ENCODE measurements at regions not wholly inside any gene's neighbourhood (a gene's known extent, or its start where the extent isn't known, plus 50 kb on each side); places are given as distances from the start of the nearest gene placed in this dataset.

DNA sequence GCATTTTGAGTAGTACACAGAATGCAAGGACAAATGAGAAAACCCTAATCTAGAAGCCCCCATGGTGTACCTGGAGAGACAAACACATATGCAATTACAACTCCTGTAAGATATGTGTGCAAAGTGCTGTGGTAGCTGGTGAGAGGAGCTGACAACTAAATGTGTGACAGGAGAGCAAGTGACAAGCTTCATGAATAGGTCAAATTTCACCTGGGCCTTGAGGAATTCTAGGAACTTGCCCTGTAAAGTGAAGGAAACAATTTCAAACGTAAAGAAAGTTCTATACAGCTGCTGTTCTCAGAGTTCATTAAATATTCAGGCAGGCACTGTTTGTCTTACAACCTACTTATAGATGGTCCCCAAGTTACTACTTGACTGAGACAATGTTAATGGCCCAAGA, 437.0 kb downstream of the TUSC7 start:
- Mint-ChIP-seq H3K36me3 (ENCODE audit: low read depth) (no peaks in the 10 kb centered on the region; the same call in 1 of the 2 replicates), H3K9me3 (peaks cover 29% of the 10 kb centered on the region), H3K27ac (no peak overlapping the region), H3K4me1 (ENCODE audit: low read depth) (no peaks in the 10 kb centered on the region), H3K27me3 (ENCODE audit: insufficient read depth) (no peaks in the 10 kb centered on the region; the same call in 1 of the 2 replicates), H3K4me3 (no peak overlapping the region)
- no peak for DNase-seq
- TF ChIP-seq, protein P1, sequence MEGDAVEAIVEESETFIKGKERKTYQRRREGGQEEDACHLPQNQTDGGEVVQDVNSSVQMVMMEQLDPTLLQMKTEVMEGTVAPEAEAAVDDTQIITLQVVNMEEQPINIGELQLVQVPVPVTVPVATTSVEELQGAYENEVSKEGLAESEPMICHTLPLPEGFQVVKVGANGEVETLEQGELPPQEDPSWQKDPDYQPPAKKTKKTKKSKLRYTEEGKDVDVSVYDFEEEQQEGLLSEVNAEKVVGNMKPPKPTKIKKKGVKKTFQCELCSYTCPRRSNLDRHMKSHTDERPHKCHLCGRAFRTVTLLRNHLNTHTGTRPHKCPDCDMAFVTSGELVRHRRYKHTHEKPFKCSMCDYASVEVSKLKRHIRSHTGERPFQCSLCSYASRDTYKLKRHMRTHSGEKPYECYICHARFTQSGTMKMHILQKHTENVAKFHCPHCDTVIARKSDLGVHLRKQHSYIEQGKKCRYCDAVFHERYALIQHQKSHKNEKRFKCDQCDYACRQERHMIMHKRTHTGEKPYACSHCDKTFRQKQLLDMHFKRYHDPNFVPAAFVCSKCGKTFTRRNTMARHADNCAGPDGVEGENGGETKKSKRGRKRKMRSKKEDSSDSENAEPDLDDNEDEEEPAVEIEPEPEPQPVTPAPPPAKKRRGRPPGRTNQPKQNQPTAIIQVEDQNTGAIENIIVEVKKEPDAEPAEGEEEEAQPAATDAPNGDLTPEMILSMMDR (IDR thresholded peaks at IDR 0.05) = no peak

DNA sequence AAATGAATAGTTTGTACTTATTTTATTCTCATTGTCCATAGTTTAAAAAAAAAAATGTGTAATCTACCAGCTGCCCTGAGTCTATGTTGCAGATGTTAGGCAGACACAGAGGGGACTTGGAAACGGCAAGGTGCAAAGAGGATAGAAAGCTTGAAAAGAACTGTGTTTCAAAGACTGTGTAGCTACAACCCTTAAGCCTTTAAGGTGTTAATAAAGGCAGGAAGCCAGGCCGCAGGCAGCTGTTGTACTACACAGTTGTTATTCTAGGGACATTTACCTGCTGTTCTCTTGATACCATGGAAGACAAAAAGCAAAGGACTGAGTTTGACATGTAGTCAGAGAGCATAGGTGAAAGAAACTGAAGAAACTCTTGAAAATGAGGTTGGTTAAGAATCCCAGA, 440.0 kb downstream of the TUSC7 start:
- H3K4me3 Mint-ChIP-seq = no peak overlapping the region
- no peak for DNase-seq
- TF ChIP-seq, protein P1 (IDR thresholded peaks at IDR 0.05) = no peak
- no peaks in the 10 kb centered on the region for H3K4me1 Mint-ChIP-seq (ENCODE audit: low read depth)
- no peaks in the 10 kb centered on the region; the same call in 1 of the 2 replicates for H3K36me3 Mint-ChIP-seq (ENCODE audit: low read depth)
- H3K27me3 Mint-ChIP-seq (ENCODE audit: insufficient read depth) = no peaks in the 10 kb centered on the region; the same call in 1 of the 2 replicates
- peaks cover 25% of the 10 kb centered on the region for H3K9me3 Mint-ChIP-seq
- no peak overlapping the region for H3K27ac Mint-ChIP-seq

DNA sequence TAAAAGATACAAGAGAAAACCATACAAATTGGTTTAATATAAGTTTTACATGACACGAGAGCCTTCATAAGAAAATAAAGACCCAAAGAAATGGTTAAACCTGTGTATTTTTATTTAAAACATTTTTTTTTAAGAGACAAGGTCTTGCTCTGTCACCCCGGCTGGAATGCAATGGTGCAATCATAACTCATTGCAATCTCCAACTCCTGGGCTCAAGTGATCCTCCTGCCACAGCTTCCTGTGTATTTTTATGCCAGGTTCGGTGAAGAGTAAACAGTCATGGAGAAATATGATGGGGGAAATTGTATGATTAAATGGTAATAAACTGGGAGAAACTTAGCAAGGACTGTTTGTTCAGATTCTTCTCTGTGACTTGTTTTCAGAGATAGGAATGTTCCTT, 441.0 kb downstream of the TUSC7 start:
- H3K27ac Mint-ChIP-seq = no peak overlapping the region
- no peak for DNase-seq
- H3K9me3 Mint-ChIP-seq = peaks cover 25% of the 10 kb centered on the region
- H3K4me3 Mint-ChIP-seq = no peak overlapping the region
- no peaks in the 10 kb centered on the region for H3K4me1 Mint-ChIP-seq (ENCODE audit: low read depth)
- TF ChIP-seq, protein P1 (IDR thresholded peaks at IDR 0.05) = no peak
- H3K27me3 Mint-ChIP-seq (ENCODE audit: insufficient read depth) = no peaks in the 10 kb centered on the region; the same call in 1 of the 2 replicates
- H3K36me3 Mint-ChIP-seq (ENCODE audit: low read depth) = no peaks in the 10 kb centered on the region; the same call in 1 of the 2 replicates

DNA sequence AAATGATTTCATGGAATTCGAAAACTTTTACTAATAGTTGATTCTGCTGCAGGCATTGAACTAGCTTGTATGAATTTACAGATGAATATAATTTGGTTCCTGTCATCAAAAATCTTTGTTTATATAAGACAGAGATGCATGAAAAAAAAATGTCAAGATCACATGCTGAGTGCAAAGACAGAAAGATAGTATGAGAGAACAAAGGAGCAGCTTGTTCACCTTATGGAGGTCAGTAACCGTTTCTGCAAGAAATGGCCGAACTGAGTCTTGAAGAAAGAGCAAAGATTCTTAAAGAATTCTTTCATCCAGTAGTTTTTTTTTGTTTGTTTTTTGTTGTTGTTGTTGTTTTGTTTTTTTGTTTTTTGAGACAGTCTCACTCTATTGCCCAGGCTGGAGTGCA, 450.6 kb downstream of the TUSC7 start:
- Mint-ChIP-seq H3K36me3 (ENCODE audit: low read depth) (no peaks in the 10 kb centered on the region), H3K4me1 (ENCODE audit: low read depth) (no peaks in the 10 kb centered on the region), H3K9me3 (peaks cover 35% of the 10 kb centered on the region), H3K27me3 (ENCODE audit: insufficient read depth) (no peaks in the 10 kb centered on the region), H3K27ac (no peak overlapping the region), H3K4me3 (no peak overlapping the region)
- TF ChIP-seq, protein P1 (IDR thresholded peaks at IDR 0.05) = no peak
- DNase-seq = no peak

DNA sequence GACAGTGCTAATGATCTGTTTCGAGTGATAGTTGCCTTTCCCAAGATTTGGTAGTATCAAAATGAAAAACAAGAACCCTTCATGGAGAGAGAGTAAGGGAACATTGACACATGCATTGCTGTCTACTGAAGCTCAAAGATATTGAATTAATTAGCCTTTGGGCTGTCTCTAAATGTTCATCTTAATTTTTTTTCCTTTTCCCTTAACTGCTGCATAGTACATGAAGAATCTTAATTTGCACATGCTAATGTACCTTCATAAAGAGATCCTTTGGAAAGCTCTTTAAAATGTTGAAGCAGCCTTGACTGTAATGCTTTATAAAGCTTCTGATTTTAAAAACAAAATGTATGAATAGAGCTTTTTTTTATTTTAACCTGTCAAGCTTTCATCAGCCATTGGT, 452.2 kb downstream of the TUSC7 start:
- no peaks in the 10 kb centered on the region for H3K4me1 Mint-ChIP-seq (ENCODE audit: low read depth)

More for the DNA sequence above, 452.2 kb downstream of the TUSC7 start:
- H3K27me3 Mint-ChIP-seq (ENCODE audit: insufficient read depth) = no peaks in the 10 kb centered on the region
- TF ChIP-seq, protein P1 (IDR thresholded peaks at IDR 0.05) = no peak
- H3K27ac Mint-ChIP-seq = no peak overlapping the region
- no peak for DNase-seq
- H3K9me3 Mint-ChIP-seq = peaks cover 38% of the 10 kb centered on the region
- H3K36me3 Mint-ChIP-seq (ENCODE audit: low read depth) = no peaks in the 10 kb centered on the region
- H3K4me3 Mint-ChIP-seq = no peak overlapping the region
